Left lobe of liver (tissue), 2 donors: ENCODE measurements at regions not wholly inside any gene's neighbourhood (a gene's known extent, or its start where the extent isn't known, plus 50 kb on each side); places are given as distances from the start of the nearest gene placed in this dataset.
A peak's percentile ranks its signal among the peaks of the same experiment; 100 is the strongest.
"Not testable (repeated sequence)": the region's sequence is repeated elsewhere in the genome, so short reads cannot be mapped to it uniquely, and the experiment has no call there.

Source experiments
- ATAC-seq: fragments of 200-7000 bp; cut with Tn5 transposase; one replicate; pipeline ENCODE4 v1.9.1; 2020; ENCODE audit warnings: mild to moderate bottlenecking, moderate library complexity
- DNase-seq: peaks from one replicate; pipeline ENCODE4 v3.0.0-alpha.2; 2020; ENCODE audit warnings: low spot score
- donor health status: DM: no; HTN: no; CAD: no; lungs with moderate emphysema.
- donor health status: DM: no; HTN: yes; CAD: no.

DNA sequence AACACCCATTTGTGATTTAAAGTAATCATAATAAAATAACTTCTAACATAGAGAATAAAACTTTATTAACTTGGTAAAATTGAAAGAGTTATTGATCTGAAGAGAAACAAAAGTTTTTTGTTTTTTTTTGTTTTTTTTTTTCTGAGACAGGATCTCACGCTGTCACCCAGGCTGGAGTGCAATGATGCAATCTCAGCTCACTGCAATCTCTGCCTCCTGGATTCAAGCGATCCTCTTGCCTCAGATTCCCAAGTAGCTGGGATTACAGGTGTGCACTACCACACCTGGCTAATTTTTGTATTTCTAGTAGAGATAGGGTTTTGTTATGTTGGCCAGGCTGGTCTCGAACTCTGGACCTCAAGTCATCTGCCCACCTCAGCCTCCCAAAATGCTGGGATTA lies 116.5 kb upstream of the SPATA31D4 start:
- ATAC-seq, DNase-seq: not testable (repeated sequence)

DNA sequence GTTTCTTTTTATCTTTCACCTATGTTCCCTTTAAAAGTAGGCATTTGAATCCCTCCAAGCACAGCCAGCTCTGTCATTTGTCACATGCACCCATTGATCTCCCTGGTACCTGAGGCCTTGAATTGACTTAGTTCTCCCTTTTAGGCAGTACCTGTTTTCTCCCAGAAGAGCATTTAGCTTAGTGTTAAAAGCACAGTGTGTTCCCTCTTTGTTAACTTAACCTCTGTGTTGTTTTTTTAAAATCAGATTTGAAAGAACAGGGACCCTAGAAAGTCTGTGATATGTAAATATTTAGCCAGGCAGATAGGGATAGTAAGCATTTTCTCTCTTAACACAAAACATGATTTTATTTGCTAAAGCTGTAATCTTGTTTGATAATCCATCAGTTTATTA lies 113.8 kb upstream of the SPATA31D4 start:
- peak; percentile 53 for DNase-seq
- peak; percentile 86 for ATAC-seq

GRCh38 chr9:81814794-81815464 lies 113.3 kb upstream of the SPATA31D4 start:
- DNase-seq, result no peak
- ATAC-seq, result peak; percentile 13

DNA sequence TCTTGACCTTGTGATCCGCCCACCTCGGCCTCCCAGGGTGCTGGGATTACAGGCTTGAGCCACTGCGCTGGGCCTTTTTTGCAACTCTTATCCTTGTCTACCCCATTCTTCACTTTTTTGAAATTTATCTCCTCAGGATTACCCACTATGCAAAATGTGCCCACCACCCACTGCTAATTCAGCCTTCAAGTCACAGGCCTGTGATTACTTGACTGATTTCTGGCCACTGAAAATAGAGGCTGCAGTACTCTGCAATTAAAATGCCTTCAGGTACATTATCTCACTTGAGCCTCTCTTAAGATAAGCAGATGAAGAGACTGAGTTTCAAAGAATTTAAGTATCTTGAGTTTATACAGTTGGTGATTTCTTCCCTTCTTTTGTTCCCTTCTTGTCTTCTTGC lies 112.4 kb upstream of the SPATA31D4 start:
- no peak for ATAC-seq
- no peak for DNase-seq

GRCh38 chr9:81819155-81819554 lies 109.1 kb upstream of the SPATA31D4 start:
- DNase-seq (no peak), ATAC-seq (no peak)

DNA sequence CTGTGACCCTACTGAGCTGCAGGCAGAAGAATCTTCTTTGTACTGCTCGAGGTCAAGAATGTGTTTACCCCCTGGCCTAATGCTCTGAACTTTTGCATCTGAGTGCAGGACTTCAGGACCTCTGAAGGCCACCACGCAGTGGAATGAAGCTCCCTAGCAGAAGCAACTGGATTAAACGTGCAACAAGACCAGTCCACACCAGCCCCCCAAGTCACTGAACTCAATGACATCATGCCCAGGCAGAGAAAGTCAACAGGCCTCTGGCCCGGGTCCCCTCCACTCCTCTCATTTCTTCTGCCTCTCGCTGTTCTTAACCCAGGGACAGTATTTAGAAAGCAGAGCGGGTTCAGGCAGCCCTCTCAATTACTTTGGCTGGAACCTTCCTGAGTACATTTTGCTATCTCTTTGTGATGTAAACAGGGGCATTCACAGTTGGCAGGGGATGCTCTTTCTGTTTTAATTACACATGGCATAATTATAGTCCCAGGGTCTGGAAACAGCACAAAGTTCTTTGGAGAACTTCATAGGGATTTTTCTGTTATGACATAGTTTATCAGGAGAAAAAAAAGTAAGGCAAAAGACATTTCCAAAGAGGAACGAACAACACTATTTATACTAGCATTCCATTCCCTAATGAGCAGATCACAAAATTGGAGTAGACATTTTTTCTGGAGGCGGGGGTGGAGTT lies 108.2 kb upstream of the SPATA31D4 start:
- ATAC-seq (peak; percentile 86), DNase-seq (peak; percentile 78)

GRCh38 chr9:81822301-81822865 lies 105.8 kb upstream of the SPATA31D4 start:
- DNase-seq, result no peak
- no peak for ATAC-seq

DNA sequence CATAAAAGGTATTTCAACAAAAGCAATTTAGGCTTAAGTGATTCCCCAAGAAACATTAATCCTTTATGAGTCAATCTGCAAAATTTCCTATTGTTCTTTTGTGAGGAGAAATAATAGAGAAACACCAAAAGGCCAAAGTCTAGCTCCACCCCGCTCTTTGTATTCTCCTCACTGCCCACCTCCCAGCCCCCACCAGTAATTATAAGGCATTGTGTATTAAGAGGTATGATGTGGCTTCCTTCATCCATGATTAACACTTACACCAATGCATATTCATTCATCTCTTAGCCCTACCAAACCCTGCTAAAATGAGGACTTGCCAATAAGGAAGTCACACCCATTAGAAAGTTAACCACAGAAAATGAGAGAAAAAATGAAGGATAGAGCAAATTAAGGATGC lies 105.3 kb upstream of the SPATA31D4 start:
- no peak for ATAC-seq
- no peak for DNase-seq

DNA sequence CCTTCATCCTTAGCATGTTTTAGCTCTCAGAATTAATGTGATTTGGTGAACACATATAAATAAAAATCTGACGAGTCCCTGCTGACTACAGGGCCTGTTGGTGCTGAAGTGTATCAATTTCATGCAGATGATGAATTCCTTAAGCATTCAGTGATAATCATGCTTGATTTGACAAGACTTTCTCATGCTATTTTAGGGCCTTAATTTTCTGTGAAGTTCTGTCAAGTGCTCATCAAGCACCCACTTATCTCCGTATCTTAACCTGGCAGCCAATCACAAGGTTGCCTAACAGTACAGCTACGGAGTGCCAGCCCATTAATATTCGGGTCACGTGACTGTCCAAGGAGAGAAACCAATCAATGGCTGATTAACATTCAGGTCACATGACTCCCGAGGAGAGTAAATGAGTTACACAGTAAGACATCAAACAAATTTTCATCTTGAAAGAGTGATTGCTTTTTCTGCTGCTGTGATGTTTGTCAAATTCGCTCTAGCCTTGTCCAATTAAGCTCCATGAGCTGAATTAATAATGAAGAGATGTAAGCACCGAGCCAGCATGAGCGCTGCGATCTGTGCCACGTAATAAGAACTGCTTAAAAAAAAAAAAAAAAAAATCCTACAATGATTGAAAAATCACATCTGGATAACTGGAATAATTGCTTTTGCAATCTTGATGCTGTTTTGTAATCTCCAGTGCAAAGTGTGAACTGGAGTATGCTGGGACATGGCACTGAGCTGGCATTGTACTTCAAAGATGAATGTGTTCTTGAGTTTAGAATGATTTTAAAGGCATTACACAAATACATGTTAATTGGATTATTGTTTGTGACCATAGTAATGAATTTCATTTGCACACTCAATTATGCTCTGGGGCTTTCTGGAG lies 104.3 kb upstream of the SPATA31D4 start:
- ATAC-seq (peak; percentile 56), DNase-seq (no peak)

DNA sequence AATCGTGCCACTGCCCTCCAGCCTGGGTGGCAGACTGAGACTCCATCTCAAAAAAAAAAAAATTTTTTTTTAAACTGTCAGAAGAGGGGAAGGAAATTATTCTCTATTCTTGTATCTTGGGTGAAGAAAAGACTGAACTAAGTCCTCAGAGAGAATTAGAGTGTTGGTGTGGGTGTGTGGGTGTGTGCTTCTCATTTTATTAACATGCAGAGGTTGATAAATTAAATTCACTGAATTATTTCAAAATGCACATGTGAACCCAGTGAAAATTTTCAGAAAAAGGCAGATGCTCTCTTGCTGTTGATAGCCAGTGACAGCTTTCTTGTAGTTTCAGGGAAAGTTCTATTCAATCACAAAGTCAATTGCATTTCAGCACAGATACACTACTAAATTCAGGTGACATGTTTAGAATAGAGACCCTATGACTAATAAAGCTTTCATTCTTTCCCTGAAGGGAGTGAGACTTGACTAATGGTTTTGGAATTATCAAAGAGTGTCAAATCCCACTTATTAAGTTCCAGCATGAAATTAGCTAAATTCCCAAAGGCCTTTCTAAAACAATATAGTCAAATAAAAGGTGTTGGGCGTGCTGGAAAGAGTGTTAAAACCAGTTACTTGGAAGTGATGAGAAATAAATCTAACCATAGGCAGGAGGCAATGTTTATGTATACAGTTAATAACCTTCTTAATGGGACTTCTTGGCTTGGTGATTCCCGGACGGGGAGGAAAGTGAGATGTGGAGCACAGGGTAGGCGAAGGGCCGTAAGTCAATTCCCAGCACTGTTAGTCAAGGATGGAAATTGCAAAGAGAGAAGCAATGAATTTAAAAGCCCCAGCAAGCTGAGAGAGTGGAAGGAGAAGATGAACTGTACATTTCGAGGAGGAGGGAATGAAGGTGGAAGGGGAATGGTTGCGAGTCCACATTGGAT lies 103.2 kb upstream of the SPATA31D4 start:
- no peak for ATAC-seq
- DNase-seq, result no peak

- ATAC-seq, result no peak
- DNase-seq, result no peak
Measured at GRCh38 chr9:81825846-81826516, 102.2 kb upstream of the SPATA31D4 start.

- ATAC-seq (no peak), DNase-seq (no peak)
Measured at GRCh38 chr9:81826517-81826906, 101.7 kb upstream of the SPATA31D4 start.

DNA sequence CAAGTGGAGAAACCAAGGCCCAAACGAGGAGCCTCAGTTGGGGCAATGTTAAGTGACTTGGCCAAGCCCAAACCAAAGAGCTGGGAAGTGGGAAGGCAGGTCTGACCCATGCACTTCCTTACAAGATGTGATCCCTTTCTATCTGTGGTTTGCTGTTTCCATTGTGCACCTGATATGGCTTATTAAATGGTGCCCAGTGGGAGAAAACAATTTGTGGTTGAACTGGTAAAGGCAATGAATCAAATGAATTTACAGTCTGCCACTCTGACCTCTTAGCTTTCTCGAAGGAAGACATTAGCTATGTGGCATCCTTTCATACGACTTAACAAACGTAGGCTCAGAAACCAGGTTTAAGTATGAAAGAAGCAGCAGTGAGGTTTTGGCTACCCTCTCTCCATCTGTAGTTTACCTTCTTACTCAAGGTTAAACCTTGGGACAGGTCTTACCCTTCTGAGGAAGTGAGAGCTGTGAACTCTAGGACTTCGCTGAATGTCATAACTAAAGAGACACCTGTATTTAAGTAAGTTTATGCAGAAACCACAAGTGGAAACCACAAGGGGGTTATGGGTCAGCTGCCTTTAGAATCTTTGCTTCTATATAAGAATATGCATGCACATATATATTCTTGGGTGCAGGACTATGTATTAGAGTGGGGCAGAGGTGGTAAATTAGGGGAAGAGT lies 100.5 kb upstream of the SPATA31D4 start:
- no peak for DNase-seq
- no peak for ATAC-seq

DNA sequence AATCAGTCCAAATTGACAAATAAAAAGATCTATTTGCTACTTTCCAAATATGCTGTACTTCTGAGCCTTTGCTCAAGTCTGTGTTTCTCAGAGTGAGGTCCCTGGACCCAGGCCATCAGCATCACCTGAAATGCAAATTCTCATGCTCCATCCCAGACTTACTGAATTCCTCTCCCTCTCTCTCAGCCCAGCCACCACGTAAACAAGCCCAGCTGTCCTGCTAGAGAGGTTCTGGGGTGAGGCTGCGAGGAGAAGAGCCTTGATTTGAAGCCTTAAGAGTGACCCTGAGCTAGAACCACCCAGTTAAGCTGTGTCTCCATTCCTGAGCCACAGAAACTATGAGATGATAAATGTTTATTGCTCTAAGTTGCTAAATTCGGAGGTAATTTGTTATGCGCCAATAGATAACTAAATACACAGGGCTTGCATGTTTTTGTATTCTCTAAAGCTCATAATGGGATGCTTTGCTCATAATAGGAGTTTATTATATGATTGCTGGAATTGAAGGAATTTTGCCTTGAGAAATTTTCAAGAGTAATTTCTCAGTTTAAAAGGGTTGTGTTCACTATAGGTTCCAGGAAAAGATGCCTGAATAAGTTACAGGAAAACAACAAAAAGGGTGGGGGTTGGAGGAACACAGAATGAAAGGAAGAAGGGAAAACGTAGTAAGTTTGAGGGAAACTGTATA lies 98.9 kb upstream of the SPATA31D4 start:
- no peak for ATAC-seq
- no peak for DNase-seq

GRCh38 chr9:81830431-81830830 lies 97.8 kb upstream of the SPATA31D4 start:
- ATAC-seq, DNase-seq: not testable (repeated sequence)

DNA sequence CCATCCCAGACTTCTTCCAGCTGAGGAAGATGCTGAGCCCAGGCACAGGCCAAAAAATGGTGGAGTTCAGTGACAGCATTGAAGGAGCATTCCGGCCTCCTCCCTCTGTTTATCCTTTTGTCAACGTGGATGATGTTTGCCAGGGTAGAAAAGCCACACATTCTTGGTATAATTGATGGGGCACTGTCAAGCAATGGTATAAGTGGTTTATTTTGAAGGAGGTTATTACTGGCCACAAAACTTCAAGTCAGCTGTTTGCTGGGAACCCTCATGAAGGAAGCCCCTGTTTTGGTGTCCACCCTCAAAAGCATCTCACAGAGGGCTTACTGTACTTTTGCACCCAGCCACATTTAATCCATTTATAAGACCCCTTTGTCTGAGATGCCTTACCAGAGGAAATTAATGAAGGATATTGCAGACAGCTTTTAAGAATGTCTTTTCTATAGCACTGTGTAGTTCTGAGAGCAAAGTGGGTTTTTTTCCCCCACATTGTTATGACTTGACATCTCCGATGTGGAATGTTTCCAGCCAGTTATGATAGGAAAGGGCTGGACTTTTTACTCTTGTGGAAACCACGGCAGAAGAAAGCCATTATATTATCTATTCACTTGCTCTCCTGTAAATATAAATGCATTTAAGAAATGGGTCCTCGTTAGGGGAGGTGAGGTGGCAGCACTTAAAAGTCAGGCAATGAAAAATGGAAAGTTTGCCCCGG lies 95.5 kb upstream of the SPATA31D4 start:
- no peak for DNase-seq
- ATAC-seq, result no peak

DNA sequence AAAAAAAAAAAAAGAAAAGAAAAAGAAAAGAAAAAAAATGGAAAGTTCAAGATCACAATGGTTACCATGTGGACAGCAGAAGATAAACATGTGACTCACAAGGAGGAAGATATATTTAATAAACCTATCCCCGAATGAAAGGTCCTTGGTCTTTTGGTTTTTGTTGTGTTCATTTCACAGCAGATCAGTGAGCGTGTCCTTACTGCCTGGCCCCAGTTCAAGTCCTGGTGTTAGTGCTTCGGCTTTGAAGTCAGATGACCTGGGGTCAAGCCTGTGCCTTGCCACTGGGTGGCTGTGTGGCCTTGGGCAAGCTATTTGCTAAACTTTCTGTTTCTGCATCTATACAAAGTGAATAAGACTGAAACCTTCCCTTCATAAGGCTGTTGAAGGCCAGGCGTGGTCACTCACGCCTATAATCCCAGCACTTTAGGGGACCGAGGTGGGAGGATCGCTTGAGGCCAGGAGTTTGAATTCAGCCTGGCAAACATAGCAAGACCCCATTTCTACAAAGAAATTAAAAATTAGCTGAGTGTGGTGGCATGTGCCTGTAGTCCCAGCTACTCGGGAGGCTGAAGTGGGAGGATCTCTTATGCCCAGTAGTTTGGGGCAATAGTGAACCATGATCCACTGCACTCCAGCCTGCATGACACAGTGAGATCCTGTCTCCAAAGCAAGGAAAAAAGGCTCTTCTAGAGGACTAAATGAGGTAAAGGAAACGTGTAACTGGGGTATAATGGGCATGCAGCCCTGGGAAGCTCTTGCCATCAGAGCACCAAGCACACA lies 94.5 kb upstream of the SPATA31D4 start:
- peak; percentile 84 for DNase-seq
- ATAC-seq, result peak; percentile 99
